Stimulated activated naive CD8-positive, alpha-beta T cell treated with anti-CD3 and anti-CD28 coated beads, Interleukin-15, Interleukin-2, amounts not matched to agents 100 ng/mL and 50 ng/mL, for 24 hours (primary cell): ENCODE measurements at regions not wholly inside any gene's neighbourhood (a gene's known extent, or its start where the extent isn't known, plus 50 kb on each side); places are given as distances from the start of the nearest gene placed in this dataset.
"Not testable (repeated sequence)": the region's sequence is repeated elsewhere in the genome, so short reads cannot be mapped to it uniquely, and the experiment has no call there.

Experiments
- H3K27ac Mint-ChIP-seq: one replicate; pipeline ENCODE4 v1.8.0; 2021; ENCODE audit warnings: mild to moderate bottlenecking, mixed read lengths
- H3K27me3 Mint-ChIP-seq: one replicate; pipeline ENCODE4 v1.8.0; 2021; ENCODE audit warnings: mixed read lengths
- H3K36me3 Mint-ChIP-seq: one replicate; pipeline ENCODE4 v1.8.0; 2021; ENCODE audit warnings: low read depth, mixed read lengths
- H3K4me1 Mint-ChIP-seq: one replicate; pipeline ENCODE4 v1.8.0; 2021; ENCODE audit warnings: low read depth, mixed read lengths
- H3K4me3 Mint-ChIP-seq: one replicate; pipeline ENCODE4 v1.8.0; 2021; ENCODE audit warnings: mild to moderate bottlenecking, mixed read lengths
- H3K9me3 Mint-ChIP-seq: one replicate; pipeline ENCODE4 v1.8.0; 2021; ENCODE audit warnings: mixed read lengths

- Mint-ChIP-seq H3K27me3 (no peaks in the 10 kb centered on the region), H3K4me1 (peaks cover 10% of the 10 kb centered on the region), H3K4me3 (no peak overlapping the region), H3K27ac (no peak overlapping the region), H3K9me3 (no peaks in the 10 kb centered on the region), H3K36me3 (no peaks in the 10 kb centered on the region)
Measured at GRCh38 chr2:47728551-47728950, 54.4 kb upstream of the MSH6 start.

GRCh38 chr2:47727956-47728355 lies 55.0 kb upstream of the MSH6 start:
- Mint-ChIP-seq H3K36me3 (no peaks in the 10 kb centered on the region), H3K4me1 (peaks cover 14% of the 10 kb centered on the region), H3K27ac (no peak overlapping the region), H3K27me3 (no peaks in the 10 kb centered on the region), H3K4me3 (no peak overlapping the region), H3K9me3 (no peaks in the 10 kb centered on the region)

- not testable (repeated sequence) for H3K9me3 Mint-ChIP-seq, H3K4me3 Mint-ChIP-seq, H3K27ac Mint-ChIP-seq, H3K36me3 Mint-ChIP-seq, H3K27me3 Mint-ChIP-seq
- peaks cover 14% of the 10 kb centered on the region for H3K4me1 Mint-ChIP-seq
Measured at GRCh38 chr2:47726978-47727377, 56.0 kb upstream of the MSH6 start.

GRCh38 chr2:47725808-47726207 lies 57.1 kb upstream of the MSH6 start:
- Mint-ChIP-seq H3K27ac (no peak overlapping the region), H3K4me3 (no peak overlapping the region), H3K4me1 (peaks cover 14% of the 10 kb centered on the region), H3K27me3 (no peaks in the 10 kb centered on the region), H3K36me3 (no peaks in the 10 kb centered on the region), H3K9me3 (no peaks in the 10 kb centered on the region)

- Mint-ChIP-seq H3K9me3 (no peaks in the 10 kb centered on the region), H3K27ac (peak overlapping the region; percentile 86), H3K27me3 (no peaks in the 10 kb centered on the region), H3K4me3 (no peak overlapping the region), H3K36me3 (no peaks in the 10 kb centered on the region), H3K4me1 (peaks cover 14% of the 10 kb centered on the region)
Measured at GRCh38 chr2:47724221-47724981, 58.5 kb upstream of the MSH6 start.

- Mint-ChIP-seq H3K27ac (no peak overlapping the region), H3K4me3 (no peak overlapping the region), H3K27me3 (peaks cover 3% of the 10 kb centered on the region), H3K9me3 (no peaks in the 10 kb centered on the region), H3K36me3 (no peaks in the 10 kb centered on the region), H3K4me1 (peaks cover 18% of the 10 kb centered on the region)
Measured at GRCh38 chr2:47721296-47721695, 61.6 kb upstream of the MSH6 start.

- H3K9me3 Mint-ChIP-seq: no peaks in the 10 kb centered on the region
- H3K4me1 Mint-ChIP-seq: peaks cover 18% of the 10 kb centered on the region
- H3K27ac Mint-ChIP-seq: no peak overlapping the region
- H3K27me3 Mint-ChIP-seq: peaks cover 3% of the 10 kb centered on the region
- H3K36me3 Mint-ChIP-seq: no peaks in the 10 kb centered on the region
- no peak overlapping the region for H3K4me3 Mint-ChIP-seq
Measured at GRCh38 chr2:47720559-47720958, 62.4 kb upstream of the MSH6 start.

- no peak overlapping the region for H3K27ac Mint-ChIP-seq
- no peak overlapping the region for H3K4me3 Mint-ChIP-seq
- peaks cover 18% of the 10 kb centered on the region for H3K4me1 Mint-ChIP-seq
- no peaks in the 10 kb centered on the region for H3K36me3 Mint-ChIP-seq
- H3K9me3 Mint-ChIP-seq: no peaks in the 10 kb centered on the region
- H3K27me3 Mint-ChIP-seq: peaks cover 3% of the 10 kb centered on the region
Measured at GRCh38 chr2:47720036-47720435, 62.9 kb upstream of the MSH6 start.

GRCh38 chr2:47719099-47719498 lies 63.8 kb upstream of the MSH6 start:
- Mint-ChIP-seq H3K36me3 (no peaks in the 10 kb centered on the region), H3K27ac (peak overlapping the region; percentile 21), H3K9me3 (no peaks in the 10 kb centered on the region), H3K4me3 (no peak overlapping the region), H3K4me1 (peaks cover 11% of the 10 kb centered on the region), H3K27me3 (peaks cover 3% of the 10 kb centered on the region)

GRCh38 chr2:47716307-47716706 lies 66.6 kb upstream of the MSH6 start:
- not testable (repeated sequence) for H3K36me3 Mint-ChIP-seq, H3K4me1 Mint-ChIP-seq, H3K27me3 Mint-ChIP-seq, H3K27ac Mint-ChIP-seq, H3K4me3 Mint-ChIP-seq, H3K9me3 Mint-ChIP-seq

GRCh38 chr2:47715552-47715951 lies 67.4 kb upstream of the MSH6 start:
- Mint-ChIP-seq H3K4me3 (no peak overlapping the region), H3K36me3 (no peaks in the 10 kb centered on the region), H3K27ac (no peak overlapping the region), H3K4me1 (peaks cover 4% of the 10 kb centered on the region), H3K27me3 (peaks cover 3% of the 10 kb centered on the region), H3K9me3 (no peaks in the 10 kb centered on the region)

GRCh38 chr2:47708801-47709499 lies 74.0 kb upstream of the MSH6 start:
- H3K27me3 Mint-ChIP-seq: no peaks in the 10 kb centered on the region
- no peaks in the 10 kb centered on the region for H3K4me1 Mint-ChIP-seq
- no peak overlapping the region for H3K27ac Mint-ChIP-seq
- H3K9me3 Mint-ChIP-seq: no peaks in the 10 kb centered on the region
- H3K36me3 Mint-ChIP-seq: no peaks in the 10 kb centered on the region
- no peak overlapping the region for H3K4me3 Mint-ChIP-seq

GRCh38 chr2:47704287-47704686 lies 78.7 kb upstream of the MSH6 start:
- Mint-ChIP-seq H3K36me3 (no peaks in the 10 kb centered on the region), H3K27ac (no peak overlapping the region), H3K4me3 (no peak overlapping the region), H3K9me3 (no peaks in the 10 kb centered on the region), H3K27me3 (no peaks in the 10 kb centered on the region), H3K4me1 (no peaks in the 10 kb centered on the region)

GRCh38 chr2:47699533-47700215 lies 83.3 kb upstream of the MSH6 start:
- Mint-ChIP-seq H3K9me3 (no peaks in the 10 kb centered on the region), H3K4me3 (no peak overlapping the region), H3K36me3 (no peaks in the 10 kb centered on the region), H3K27ac (no peak overlapping the region), H3K4me1 (peaks cover 3% of the 10 kb centered on the region), H3K27me3 (peaks cover 5% of the 10 kb centered on the region)

GRCh38 chr2:47698436-47698972 lies 84.4 kb upstream of the MSH6 start:
- H3K4me3 Mint-ChIP-seq, H3K4me1 Mint-ChIP-seq: not testable (repeated sequence)

More at GRCh38 chr2:47698436-47698972, 84.4 kb upstream of the MSH6 start:
- H3K27ac Mint-ChIP-seq, H3K9me3 Mint-ChIP-seq, H3K36me3 Mint-ChIP-seq, H3K27me3 Mint-ChIP-seq: not testable (repeated sequence)
